GM21529 (cell line): ENCODE measurements at regions not wholly inside any gene's neighbourhood (a gene's known extent, or its start where the extent isn't known, plus 50 kb on each side); places are given as distances from the start of the nearest gene placed in this dataset.
"Not testable (repeated sequence)": the region's sequence is repeated elsewhere in the genome, so short reads cannot be mapped to it uniquely, and the experiment has no call there.

ENCODE experiments used
- ATAC-seq: cut with Tn5 transposase; IDR thresholded peaks from one replicate; pipeline ENCODE4 v1.9.1; 2021; ENCODE audit not compliant: unreplicated experiment

DNA sequence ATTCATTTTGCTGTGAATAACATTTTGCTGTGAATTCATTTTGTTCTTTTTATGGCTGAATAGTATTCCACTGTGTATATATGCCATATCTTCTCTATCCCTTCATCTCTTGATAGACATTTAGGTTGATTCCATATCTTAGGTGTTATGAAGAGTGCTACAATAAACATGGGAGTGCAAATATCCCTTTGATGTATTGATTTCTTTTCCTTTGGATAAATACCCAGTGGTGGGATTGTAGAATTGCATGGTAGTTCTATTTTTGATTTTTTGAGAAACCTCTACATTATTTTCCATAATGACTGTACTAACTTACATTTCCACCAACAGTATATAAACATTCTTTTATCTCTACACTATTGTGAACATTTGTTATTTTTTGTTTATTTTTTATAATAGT, 555.9 kb downstream of the PDHA2 start:
- no peak for ATAC-seq

DNA sequence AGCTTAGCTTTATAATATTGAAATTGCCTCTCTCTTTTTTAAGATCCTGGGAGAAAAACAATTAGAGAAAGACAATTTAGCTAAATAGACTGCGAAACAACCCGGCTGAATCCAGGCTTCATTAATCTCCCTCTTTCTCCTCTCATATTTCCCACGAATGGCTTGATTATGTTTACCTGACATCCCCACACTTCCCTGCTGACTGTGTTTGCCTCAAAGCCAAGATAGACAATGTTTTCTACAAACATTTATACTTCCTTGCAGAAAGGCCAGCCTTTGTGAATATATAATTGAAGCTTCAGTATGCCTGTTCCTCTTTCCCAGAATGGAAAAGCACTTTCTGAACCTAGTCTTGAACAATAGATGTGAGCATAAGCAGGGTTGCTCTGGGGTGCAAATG, 566.8 kb downstream of the PDHA2 start:
- no peak for ATAC-seq

DNA sequence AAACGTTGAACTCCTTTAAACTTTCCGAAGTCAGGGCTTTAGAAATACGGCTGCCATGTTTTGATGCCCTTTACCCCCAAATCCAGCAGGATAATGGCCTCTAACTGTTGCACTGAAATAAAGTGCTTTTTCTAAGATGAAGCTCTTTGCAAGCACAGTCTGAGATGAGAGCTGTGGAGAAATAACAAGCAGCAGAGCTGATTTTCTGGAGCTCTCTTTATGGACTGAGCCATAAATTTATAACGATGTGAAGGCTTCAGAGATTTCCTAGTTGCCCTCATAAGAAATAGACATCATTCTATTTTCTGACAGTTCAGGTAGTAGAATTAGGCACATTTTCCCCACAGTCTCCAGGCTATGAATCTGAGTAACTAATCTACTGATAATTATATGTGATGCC, 567.3 kb downstream of the PDHA2 start:
- ATAC-seq, result no peak

GRCh38 chr4:96407738-96408463, 568.0 kb downstream of the PDHA2 start:
- no peak for ATAC-seq

GRCh38 chr4:96414853-96415252, 575.0 kb downstream of the PDHA2 start:
- ATAC-seq, result not testable (repeated sequence)

DNA sequence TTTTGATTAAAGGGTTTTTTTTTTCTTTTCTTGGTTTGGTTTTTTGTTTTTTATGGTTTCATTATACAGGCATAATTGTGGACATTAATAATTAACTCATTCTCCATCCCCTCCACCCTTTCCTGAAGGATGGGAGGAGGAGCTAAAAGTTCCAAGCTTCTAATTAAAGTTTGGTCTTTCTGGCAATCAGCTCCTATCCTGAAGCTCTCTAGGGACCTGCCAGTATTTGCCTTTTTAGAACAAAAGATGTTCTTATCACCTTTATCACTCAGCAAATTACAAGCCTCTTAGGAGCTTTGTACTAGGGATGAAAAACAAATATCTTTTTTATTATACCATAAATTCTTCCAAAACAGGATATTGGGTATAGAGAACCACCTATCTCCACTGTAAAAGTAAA, 589.8 kb downstream of the PDHA2 start:
- no peak for ATAC-seq

GRCh38 chr4:96431094-96431493, 591.2 kb downstream of the PDHA2 start:
- no peak for ATAC-seq

- no peak for ATAC-seq
Measured at GRCh38 chr4:96448315-96448872, 608.5 kb downstream of the PDHA2 start.

DNA sequence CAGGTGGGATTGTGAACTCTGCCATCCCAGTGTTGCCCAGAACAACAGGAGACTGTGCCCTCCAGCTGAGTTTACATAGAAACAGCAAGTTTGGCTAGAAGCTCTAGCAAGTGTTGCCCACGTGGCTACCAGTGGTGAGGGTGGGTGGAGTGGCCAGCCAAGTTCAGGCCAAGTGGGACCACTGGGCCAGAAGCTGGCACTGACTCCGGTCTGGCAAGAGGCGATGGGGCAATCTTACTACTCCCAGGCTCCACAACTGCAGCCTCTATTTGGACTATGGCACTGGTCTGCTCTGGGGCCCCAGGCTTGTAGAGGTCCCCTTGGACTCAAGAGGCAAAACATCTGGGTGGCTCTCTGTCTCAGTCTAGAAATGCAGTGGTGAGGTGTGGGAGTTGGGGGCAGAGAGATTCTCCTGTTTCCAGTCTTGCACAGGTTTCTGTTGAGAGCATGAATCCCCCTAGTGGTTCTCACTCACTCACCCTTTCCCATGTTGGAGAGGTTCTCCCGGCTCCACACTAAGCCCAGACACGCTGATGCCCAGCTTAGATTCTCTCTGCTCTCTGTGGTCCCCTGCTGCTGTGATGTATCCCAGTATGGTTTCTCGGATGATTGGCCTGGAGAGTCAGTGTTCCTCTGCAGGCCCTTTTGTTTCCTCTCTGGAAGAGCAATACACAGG, 615.3 kb downstream of the PDHA2 start:
- ATAC-seq, result no peak

- not testable (repeated sequence) for ATAC-seq
Measured at GRCh38 chr4:96458031-96458430, 618.1 kb downstream of the PDHA2 start.

DNA sequence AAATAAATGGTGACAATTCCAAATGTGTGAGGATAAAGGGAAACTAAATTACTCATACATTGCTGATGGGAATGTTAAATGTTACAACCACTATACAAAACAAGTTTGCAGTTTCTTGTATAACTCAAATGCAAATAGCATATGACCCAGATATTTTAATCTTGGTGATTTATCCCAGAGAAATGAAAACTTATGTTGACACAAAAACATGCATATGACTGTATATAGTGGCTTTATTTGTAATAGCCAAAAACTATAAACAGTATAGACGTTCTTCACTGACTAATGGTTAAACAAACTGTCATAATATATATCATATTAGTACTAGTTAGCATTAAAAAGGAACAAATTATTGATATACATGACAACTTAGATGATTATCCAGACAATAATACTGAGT, 619.2 kb downstream of the PDHA2 start:
- no peak for ATAC-seq

- ATAC-seq, result no peak
Measured at GRCh38 chr4:96465834-96466233, 625.9 kb downstream of the PDHA2 start.

DNA sequence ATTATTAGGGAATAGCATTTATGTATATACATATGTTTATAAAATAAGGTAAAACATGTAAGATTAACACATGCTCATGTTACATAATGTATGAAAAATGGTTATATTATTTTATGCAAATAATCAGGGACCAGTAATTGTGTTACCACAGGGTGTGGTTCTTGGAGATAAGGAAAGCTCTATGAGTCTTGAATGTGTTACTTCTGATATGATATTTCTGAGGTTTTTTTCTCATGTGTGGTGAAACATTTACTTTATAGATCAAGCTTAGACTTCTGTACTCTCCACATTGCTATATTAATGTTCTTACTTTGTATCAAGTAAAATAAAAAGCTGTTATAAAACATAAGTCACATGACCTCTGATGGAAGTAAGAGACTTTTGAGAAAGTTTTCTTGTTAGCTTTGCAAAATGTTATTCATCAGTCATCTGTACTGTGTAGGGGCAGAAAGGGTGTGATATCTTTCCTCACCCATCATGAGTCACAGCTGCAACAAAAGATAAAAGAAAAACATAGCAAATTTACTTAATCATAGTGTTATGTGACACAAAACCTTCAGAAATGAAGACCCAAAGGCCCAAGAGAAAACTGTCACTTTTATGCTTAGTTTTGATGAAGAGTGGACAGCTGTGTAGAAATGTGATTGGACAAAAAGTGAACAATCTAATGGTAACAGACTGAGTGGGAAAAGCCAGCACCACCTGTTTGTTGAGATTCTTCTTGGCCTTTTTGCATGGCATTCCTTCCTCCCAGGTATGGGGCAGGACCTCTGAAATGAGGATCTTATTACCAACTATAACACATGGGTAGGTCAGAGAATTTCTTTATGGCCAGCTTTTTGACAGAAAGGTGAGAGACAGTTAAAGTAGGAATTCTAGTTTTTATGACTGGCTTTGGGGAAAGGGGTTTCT, 632.3 kb downstream of the PDHA2 start:
- ATAC-seq, result no peak

DNA sequence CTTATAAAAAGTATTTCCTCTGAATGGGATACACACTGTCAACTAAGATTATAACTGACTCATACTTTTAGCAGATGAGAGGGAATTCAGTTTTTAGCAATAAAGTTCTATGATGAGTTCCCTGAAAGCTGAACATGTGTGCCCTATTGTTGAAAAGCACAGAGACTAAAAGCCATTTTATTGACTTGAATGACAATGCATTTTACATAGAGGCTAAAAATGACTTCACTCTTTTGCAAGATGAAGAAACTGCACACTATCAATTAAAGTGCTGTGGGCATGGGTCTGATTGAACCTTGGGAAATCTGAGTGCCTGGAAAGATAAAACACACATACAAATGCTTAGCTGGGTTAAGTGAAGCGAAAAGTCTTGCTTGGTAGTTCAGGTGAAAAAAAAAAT, 633.4 kb downstream of the PDHA2 start:
- no peak for ATAC-seq

DNA sequence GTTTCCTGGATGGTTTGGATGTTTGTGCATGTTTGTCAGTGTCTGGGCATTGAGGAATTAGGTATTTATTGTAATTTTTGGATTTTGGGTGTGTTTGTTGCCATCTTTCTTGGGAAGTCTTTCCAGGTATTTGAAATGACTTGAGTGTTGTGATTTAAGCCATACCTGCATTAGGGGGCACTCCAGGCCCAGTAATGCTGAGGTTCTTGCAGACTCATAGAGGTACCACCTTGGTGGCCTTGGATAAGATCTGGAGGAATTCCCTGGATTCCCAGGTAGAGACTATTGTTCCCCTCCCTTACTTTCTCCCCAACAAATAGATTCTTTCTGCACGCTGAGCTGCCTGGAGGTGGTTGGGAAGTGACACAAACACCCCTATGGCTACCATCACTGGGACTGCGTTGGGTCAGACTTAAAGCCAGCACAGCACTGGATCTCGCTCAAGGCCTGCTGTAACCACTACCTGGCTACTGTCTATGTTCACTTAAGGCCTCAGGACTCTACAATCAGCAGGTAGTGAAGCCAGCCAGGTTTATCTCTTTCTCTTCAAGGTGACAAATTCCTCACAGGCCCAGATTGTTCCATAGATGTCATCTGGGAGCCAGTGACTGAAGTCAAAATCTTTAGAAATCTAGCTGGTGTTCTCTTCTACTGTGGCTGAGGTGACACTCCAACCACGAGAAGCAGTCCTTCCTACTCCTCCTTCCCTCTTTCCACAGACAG, 643.6 kb downstream of the PDHA2 start:
- ATAC-seq, result no peak

DNA sequence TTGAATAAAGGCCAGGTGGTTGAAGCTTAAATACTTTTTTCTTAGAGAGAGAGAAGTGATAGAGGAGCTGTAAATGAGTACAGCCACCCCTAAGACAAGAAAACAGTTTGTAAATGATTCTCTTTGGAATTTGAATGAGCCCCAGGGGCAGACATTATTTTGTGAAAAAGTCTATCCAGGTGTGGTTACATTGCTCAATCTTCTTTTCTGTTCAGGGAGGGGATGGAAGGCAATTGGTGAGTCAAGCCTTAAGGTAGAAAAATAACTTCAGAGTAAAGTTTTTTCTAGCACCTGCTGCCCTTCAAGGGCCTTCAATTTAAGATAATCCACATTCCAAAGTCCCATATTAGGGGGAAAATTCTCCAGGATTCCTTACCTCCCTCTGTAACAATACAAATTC, 646.7 kb downstream of the PDHA2 start:
- ATAC-seq, result no peak

DNA sequence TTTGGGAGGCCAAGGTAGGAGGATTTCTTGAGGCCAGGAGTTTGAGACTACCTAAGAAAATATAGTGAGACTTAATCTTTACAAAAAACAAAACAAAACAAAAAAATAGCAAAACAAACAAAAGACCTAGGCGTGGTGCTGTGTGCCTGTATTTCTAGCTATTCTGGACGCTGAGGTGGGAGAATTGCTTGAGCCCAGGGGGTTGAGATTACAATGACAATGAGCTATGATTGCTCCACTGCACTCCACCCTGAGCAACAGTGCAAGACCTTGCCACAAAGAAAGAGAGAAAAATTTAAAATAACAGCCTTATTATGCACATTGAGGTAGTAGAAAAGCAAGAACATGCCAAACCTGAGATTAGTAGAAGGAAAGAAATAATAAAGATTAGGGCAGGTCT, 657.7 kb downstream of the PDHA2 start:
- no peak for ATAC-seq

DNA sequence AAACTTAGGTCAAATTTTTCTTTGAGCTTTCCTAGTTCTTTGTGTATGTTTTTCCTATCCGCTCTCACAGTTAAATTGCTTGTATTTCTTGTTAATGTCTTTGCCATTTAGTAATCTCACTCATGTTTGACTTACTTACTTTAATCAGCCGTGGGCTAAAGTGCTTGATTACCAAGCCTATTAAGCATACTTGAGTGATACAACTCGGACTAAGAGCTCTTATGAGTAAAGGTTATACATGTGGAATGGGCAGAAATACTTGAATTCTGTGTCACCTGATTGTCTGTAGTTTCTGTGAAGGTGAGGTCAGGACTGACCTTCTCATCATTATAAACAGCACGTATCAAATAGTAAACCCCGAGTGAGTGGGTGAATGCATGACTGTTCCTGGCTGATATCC, 664.5 kb downstream of the PDHA2 start:
- no peak for ATAC-seq

GRCh38 chr4:96509039-96509741, 669.3 kb downstream of the PDHA2 start:
- ATAC-seq, result no peak

DNA sequence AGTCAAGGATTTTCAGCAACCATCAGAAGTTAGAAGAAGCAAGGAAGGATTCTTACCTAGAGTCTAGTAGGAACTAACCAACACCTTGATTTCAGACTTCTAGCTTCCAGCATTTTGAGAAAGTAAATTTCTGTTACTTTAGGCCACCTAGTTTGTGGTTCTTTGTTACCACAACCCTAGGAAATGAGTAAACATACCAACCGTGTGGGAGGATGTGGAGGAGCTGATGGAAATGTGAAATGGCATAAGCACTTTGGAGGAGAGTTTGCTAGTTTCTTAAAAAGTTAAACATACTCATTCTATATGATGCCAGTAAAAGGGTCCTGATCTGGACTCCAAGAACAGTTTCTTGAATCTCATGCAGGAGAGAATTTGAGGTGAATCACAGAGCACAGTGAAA, 679.4 kb downstream of the PDHA2 start:
- ATAC-seq, result no peak
